ENCODE measurements at regions not wholly inside any gene's neighbourhood (a gene's known extent, or its start where the extent isn't known, plus 50 kb on each side); places are given as distances from the start of the nearest gene placed in this dataset.

GRCh38 chr6:16827627-16828026 is 66.4 kb upstream of the ATXN1 start:
- TF ChIP-seq CTCF (IDR thresholded peaks at IDR 0.05): no peak
- no peak for TF ChIP-seq POLR2A (IDR thresholded peaks at IDR 0.05; ENCODE audit: low read depth)

Measured in esophagus muscularis mucosa (tissue), 3 donors.